GM12873 (cell line): ENCODE measurements at regions not wholly inside any gene's neighbourhood (a gene's known extent, or its start where the extent isn't known, plus 50 kb on each side); places are given as distances from the start of the nearest gene placed in this dataset.

Source experiments
- CTCF ChIP-seq: IDR thresholded peaks from 2 replicates; pipeline ENCODE4 v1.5.1; 2012; ENCODE audit warnings: low read depth, mild to moderate bottlenecking, moderate library complexity, low read length, control low read depth; ENCODE audit not compliant: insufficient read depth; ENCODE audit errors: missing control alignments

DNA sequence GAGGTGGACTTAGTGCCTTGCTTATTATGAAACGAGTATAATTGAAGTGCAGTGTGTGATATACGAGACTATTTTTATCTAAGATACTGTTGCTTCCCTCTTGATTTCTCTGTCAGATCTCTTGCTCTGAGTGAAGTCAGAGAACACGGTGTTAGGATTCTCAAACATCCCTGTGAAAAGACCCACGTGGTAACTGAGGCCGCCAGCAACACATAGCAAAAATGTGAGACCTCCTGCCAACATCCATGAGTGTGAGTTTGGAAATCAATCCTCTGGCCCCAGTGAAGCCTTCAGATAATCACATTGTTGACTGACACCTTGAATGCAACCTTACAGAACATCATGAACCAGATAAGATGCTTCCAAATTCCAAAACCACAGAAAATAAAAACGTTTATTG, 954.4 kb downstream of the FAT4 start:
- TF ChIP-seq CTCF = no peak

GRCh38 chr4:126271292-126271691, 956.5 kb downstream of the FAT4 start:
- TF ChIP-seq CTCF = no peak

- no peak for TF ChIP-seq CTCF
Measured at GRCh38 chr4:126273746-126274145, 959.0 kb downstream of the FAT4 start.

DNA sequence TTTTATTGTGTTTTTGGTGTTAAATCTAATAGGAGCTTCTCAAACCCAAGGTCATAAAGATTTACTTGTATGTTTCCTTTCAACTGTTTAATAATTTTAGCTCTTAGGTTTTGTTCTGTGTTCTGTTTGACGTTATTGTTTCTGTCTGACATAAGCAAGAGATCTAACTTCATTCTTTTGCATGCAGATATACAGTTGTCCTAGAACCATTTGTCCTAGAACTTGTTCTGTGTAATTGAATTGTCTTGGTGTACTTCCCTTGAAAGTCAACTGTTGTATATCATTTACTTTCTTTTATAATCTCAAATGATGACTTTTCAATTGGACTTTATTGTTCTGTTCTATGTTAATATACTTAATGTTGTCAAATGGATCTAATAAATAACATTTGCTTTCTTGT, 977.1 kb downstream of the FAT4 start:
- no peak for TF ChIP-seq CTCF

DNA sequence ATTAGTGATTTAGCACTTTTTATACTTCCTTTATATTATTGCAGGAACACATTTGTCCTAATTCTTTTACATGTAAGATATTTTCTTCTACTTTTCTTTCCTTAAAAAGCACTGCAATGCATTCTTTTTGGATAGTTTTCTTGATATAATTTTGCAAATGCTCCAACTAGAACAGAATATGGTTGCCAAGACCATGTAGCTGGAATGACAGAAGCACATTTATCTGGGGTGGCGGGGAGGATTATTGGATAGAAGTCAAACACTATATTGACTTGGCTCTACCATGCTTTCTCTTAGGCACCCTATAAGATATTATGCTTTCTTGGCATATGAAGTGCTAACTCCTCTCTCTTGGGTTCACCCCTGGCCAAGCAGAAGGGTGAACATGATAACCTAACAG, 983.5 kb downstream of the FAT4 start:
- TF ChIP-seq CTCF = no peak

DNA sequence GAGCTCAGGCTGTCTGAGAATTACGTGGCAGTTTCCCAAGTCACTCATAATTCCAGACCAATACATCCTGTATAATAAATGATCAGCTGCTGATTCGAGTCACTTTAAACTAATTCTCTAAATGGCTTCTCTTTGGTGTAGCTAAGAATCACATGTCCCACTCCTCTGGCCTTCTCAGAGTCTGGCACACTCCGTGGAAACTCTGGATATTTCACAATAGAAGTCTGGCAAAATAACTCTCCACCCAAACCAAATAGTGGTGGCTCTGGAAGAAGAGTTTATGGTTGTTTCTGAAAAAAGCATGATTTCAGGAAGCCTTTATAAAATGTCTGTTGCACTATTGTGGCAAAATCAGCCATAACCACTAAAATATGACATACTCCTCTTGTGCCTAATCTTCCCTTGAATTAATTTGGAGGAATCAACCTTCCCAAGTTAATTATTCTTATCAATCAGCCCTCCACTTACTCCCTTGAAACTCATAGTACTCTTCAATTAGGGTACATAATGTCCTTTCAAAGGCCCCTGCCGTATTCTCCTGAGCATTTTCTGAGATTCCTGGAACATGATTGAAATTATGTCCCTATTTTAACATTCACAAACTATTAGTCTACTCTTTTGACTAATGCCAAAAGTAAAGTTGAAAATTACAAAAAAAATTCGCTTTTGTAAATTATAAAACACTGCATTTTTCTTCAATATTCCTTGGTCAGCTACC, 991.6 kb downstream of the FAT4 start:
- TF ChIP-seq CTCF = no peak

- TF ChIP-seq CTCF = no peak
Measured at GRCh38 chr4:126318376-126318775, 1003.6 kb downstream of the FAT4 start.
